WTC11 (cell line): ENCODE measurements at regions not wholly inside any gene's neighbourhood (a gene's known extent, or its start where the extent isn't known, plus 50 kb on each side); places are given as distances from the start of the nearest gene placed in this dataset.

Experiments
- ATF1 ChIP-seq: sonication (generic); formaldehyde crosslinking; IDR thresholded peaks from 2 replicates; pipeline ENCODE4 v1.8.1; 2023; ENCODE audit warnings: mild to moderate bottlenecking, moderate library complexity, missing genetic modification reagents
- EMX1 ChIP-seq: fragments of 250-450 bp; sonication (Bioruptor Pico); IDR thresholded peaks from 2 replicates; pipeline ENCODE4 v1.8.0; 2021; ENCODE audit warnings: mild to moderate bottlenecking
- GABPB1 ChIP-seq: sonication (generic); formaldehyde crosslinking; IDR thresholded peaks from 2 replicates; pipeline ENCODE4 v1.8.1; 2023; ENCODE audit warnings: mild to moderate bottlenecking, missing genetic modification reagents
- GRHL2 ChIP-seq: fragments of 250-450 bp; sonication (Bioruptor Pico); IDR thresholded peaks from 2 replicates; pipeline ENCODE4 v1.8.0; 2022; ENCODE audit warnings: mild to moderate bottlenecking, moderate library complexity; ENCODE audit not compliant: insufficient replicate concordance, severe bottlenecking
- IRF2 ChIP-seq: sonication (generic); formaldehyde crosslinking; IDR thresholded peaks from 2 replicates; pipeline ENCODE4 v1.8.0; 2022; ENCODE audit warnings: low read depth, missing genetic modification reagents, borderline replicate concordance
- JUN ChIP-seq: sonication (generic); formaldehyde crosslinking; IDR thresholded peaks from 2 replicates; pipeline ENCODE4 v1.8.0; 2023; ENCODE audit warnings: mild to moderate bottlenecking, missing genetic modification reagents
- SP1 ChIP-seq: sonication (generic); formaldehyde crosslinking; conservative IDR thresholded peaks from 2 replicates; pipeline ENCODE4 v1.8.1; 2022; ENCODE audit warnings: missing genetic modification reagents
- ZNF416 ChIP-seq: fragments of 250-450 bp; sonication (Bioruptor Pico); IDR thresholded peaks from 2 replicates; pipeline ENCODE4 v1.9.0; 2021; ENCODE audit warnings: mild to moderate bottlenecking, inconsistent platforms
- TF ChIP-seq, protein P1 (sequence below): sonication (generic); formaldehyde crosslinking; IDR thresholded peaks from 2 replicates; pipeline ENCODE4 v1.8.1; 2023; ENCODE audit warnings: mild to moderate bottlenecking, missing genetic modification reagents
- TF ChIP-seq, protein P2 (sequence below): fragments of 200-600 bp; IDR thresholded peaks from 2 replicates; pipeline ENCODE4 v1.8.0; 2022; ENCODE audit warnings: antibody characterized with exemption
- TF ChIP-seq, protein P3 (sequence below): sonication (generic); formaldehyde crosslinking; conservative IDR thresholded peaks from 2 replicates; pipeline ENCODE4 v1.8.1; 2022; ENCODE audit warnings: mild to moderate bottlenecking, missing genetic modification reagents
- TF ChIP-seq, protein P4 (sequence below): sonication (generic); formaldehyde crosslinking; IDR thresholded peaks from 2 replicates; pipeline ENCODE4 v1.8.1; 2022; ENCODE audit warnings: low read depth, missing genetic modification reagents, borderline replicate concordance

DNA sequence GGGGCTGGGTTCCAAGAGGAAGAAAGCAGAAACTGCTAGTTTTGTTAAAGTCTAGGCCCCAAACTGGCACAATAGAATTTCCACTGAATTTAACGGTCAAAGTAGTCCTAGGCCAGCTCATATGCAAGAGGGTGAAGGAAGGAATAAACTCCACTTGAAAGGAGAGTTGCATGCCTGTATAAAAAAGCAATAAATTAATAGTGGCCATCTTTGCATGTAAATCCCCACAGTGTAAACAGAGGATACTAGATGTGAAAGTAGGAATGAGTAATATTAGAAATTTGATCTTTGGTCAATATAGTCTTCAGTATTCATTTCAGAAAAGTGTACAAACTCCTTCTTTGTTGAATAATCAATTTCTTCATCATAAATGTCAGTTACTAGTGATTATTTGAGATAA is 403.1 kb downstream of the TMEM232 start:
- TF ChIP-seq, protein P1, sequence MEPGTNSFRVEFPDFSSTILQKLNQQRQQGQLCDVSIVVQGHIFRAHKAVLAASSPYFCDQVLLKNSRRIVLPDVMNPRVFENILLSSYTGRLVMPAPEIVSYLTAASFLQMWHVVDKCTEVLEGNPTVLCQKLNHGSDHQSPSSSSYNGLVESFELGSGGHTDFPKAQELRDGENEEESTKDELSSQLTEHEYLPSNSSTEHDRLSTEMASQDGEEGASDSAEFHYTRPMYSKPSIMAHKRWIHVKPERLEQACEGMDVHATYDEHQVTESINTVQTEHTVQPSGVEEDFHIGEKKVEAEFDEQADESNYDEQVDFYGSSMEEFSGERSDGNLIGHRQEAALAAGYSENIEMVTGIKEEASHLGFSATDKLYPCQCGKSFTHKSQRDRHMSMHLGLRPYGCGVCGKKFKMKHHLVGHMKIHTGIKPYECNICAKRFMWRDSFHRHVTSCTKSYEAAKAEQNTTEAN (CRISPR knock-in tag), result no peak
- TF ChIP-seq, protein P2, sequence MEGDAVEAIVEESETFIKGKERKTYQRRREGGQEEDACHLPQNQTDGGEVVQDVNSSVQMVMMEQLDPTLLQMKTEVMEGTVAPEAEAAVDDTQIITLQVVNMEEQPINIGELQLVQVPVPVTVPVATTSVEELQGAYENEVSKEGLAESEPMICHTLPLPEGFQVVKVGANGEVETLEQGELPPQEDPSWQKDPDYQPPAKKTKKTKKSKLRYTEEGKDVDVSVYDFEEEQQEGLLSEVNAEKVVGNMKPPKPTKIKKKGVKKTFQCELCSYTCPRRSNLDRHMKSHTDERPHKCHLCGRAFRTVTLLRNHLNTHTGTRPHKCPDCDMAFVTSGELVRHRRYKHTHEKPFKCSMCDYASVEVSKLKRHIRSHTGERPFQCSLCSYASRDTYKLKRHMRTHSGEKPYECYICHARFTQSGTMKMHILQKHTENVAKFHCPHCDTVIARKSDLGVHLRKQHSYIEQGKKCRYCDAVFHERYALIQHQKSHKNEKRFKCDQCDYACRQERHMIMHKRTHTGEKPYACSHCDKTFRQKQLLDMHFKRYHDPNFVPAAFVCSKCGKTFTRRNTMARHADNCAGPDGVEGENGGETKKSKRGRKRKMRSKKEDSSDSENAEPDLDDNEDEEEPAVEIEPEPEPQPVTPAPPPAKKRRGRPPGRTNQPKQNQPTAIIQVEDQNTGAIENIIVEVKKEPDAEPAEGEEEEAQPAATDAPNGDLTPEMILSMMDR, result no peak
- no peak for TF ChIP-seq EMX1 (CRISPR knock-in tag)
- no peak for TF ChIP-seq ATF1 (CRISPR knock-in tag)
- no peak for TF ChIP-seq SP1 (CRISPR knock-in tag)
- TF ChIP-seq GABPB1 (CRISPR knock-in tag), result no peak
- no peak for TF ChIP-seq IRF2 (CRISPR knock-in tag)
- TF ChIP-seq, protein P3, sequence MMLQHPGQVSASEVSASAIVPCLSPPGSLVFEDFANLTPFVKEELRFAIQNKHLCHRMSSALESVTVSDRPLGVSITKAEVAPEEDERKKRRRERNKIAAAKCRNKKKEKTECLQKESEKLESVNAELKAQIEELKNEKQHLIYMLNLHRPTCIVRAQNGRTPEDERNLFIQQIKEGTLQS (CRISPR knock-in tag), result no peak
- no peak for TF ChIP-seq GRHL2 (CRISPR knock-in tag)
- TF ChIP-seq ZNF416, result no peak
- no peak for TF ChIP-seq JUN (CRISPR knock-in tag)
- TF ChIP-seq, protein P4, sequence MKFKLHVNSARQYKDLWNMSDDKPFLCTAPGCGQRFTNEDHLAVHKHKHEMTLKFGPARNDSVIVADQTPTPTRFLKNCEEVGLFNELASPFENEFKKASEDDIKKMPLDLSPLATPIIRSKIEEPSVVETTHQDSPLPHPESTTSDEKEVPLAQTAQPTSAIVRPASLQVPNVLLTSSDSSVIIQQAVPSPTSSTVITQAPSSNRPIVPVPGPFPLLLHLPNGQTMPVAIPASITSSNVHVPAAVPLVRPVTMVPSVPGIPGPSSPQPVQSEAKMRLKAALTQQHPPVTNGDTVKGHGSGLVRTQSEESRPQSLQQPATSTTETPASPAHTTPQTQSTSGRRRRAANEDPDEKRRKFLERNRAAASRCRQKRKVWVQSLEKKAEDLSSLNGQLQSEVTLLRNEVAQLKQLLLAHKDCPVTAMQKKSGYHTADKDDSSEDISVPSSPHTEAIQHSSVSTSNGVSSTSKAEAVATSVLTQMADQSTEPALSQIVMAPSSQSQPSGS (CRISPR knock-in tag), result no peak
